HEK293 (cell line): ENCODE measurements at regions not wholly inside any gene's neighbourhood (a gene's known extent, or its start where the extent isn't known, plus 50 kb on each side); places are given as distances from the start of the nearest gene placed in this dataset.

ENCODE experiments used
- CTCF ChIA-PET: fragments of 350-600 bp; formaldehyde crosslinking; extraction: SDS; loops from one replicate; lab custom pipeline; 2021; ENCODE audit warnings: antibody characterized with exemption; lab: Yijun Ruan, JAX
- POLR2A ChIA-PET: fragments of 300-600 bp; formaldehyde crosslinking; extraction: SDS; loops from one replicate; lab custom pipeline; 2020; ENCODE audit warnings: antibody characterized with exemption, inconsistent platforms; lab: Yijun Ruan, JAX
- H3K27ac ChIP-seq: fragments of 200-500 bp; sonication (Bioruptor generic); 2 replicates; pipeline ENCODE4 v1.5.1; 2014; ENCODE audit warnings: low read depth, low read length, control low read depth, inconsistent platforms; ENCODE audit errors: extremely low read depth
- H3K36me3 ChIP-seq, 2 experiments: fragments of 200-500 bp in 1 of 2; sonication (Bioruptor generic) in 1 of 2; 1 replicate in 1 of 2; 2 replicates in 1 of 2; pipeline ENCODE4 v1.5.1; 2014 to 2017; ENCODE audit warnings: inconsistent platforms in 2 of 2, low read length in 2 of 2; ENCODE audit not compliant: control insufficient read depth in 2 of 2, insufficient read depth in 1 of 2
- H3K4me1 ChIP-seq: fragments of 200-500 bp; sonication (Bioruptor generic); 2 replicates; pipeline ENCODE4 v1.5.1; 2014; ENCODE audit warnings: mild to moderate bottlenecking, low read length, inconsistent platforms; ENCODE audit not compliant: control insufficient read depth, insufficient read depth
- H3K4me3 ChIP-seq: 2 replicates; pipeline ENCODE4 v1.5.1; 2011; ENCODE audit warnings: low read depth, mild to moderate bottlenecking, control low read depth, low read length, moderate library complexity
- H3K9me3 ChIP-seq: fragments of 200-500 bp; sonication (Bioruptor generic); 2 replicates; pipeline ENCODE4 v1.5.1; 2014; ENCODE audit warnings: low read depth, low read length, inconsistent platforms; ENCODE audit not compliant: control insufficient read depth, insufficient read depth
- EGR2 ChIP-seq: fragments of 450-650 bp; formaldehyde crosslinking; IDR thresholded peaks from 2 replicates; pipeline ENCODE4 v1.5.1; 2016; ENCODE audit warnings: low read depth, missing biosample characterization, missing genetic modification characterization
- INSM2 ChIP-seq: fragments of 450-650 bp; formaldehyde crosslinking; IDR thresholded peaks from 2 replicates; pipeline ENCODE4 v1.5.1; 2016; ENCODE audit warnings: missing biosample characterization, missing genetic modification characterization
- PRDM10 ChIP-seq: fragments of 450-650 bp; formaldehyde crosslinking; IDR thresholded peaks from 2 replicates; pipeline ENCODE4 v1.5.1; 2016; ENCODE audit warnings: missing biosample characterization, missing genetic modification characterization
- PRDM2 ChIP-seq: fragments of 450-650 bp; formaldehyde crosslinking; IDR thresholded peaks from 2 replicates; pipeline ENCODE4 v1.5.1; 2016; ENCODE audit warnings: missing biosample characterization, missing genetic modification characterization, borderline replicate concordance
- WT1 ChIP-seq: fragments of 450-650 bp; formaldehyde crosslinking; IDR thresholded peaks from 2 replicates; pipeline ENCODE4 v1.5.1; 2016; ENCODE audit warnings: missing biosample characterization, missing genetic modification characterization
- ZBTB17 ChIP-seq: fragments of 450-650 bp; formaldehyde crosslinking; IDR thresholded peaks from 2 replicates; pipeline ENCODE4 v1.5.1; 2016; ENCODE audit warnings: missing biosample characterization, missing genetic modification characterization
- ZBTB20 ChIP-seq: fragments of 450-650 bp; formaldehyde crosslinking; IDR thresholded peaks from 2 replicates; pipeline ENCODE4 v1.5.1; 2016; ENCODE audit warnings: missing biosample characterization, missing genetic modification characterization
- ZNF10 ChIP-seq: fragments of 450-650 bp; formaldehyde crosslinking; IDR thresholded peaks from 2 replicates; pipeline ENCODE4 v1.5.1; 2017; ENCODE audit warnings: missing biosample characterization, missing genetic modification characterization
- ZNF174 ChIP-seq: fragments of 450-650 bp; formaldehyde crosslinking; IDR thresholded peaks from 2 replicates; pipeline ENCODE4 v1.5.0; 2017; ENCODE audit warnings: missing biosample characterization, mild to moderate bottlenecking, missing genetic modification characterization
- ZNF19 ChIP-seq: fragments of 450-650 bp; formaldehyde crosslinking; IDR thresholded peaks from 2 replicates; pipeline ENCODE4; 2016; ENCODE audit warnings: missing biosample characterization, missing genetic modification characterization, low read depth
- ZNF266 ChIP-seq: fragments of 450-650 bp; formaldehyde crosslinking; IDR thresholded peaks from 2 replicates; pipeline ENCODE4 v1.5.1; 2016; ENCODE audit warnings: missing biosample characterization, missing genetic modification characterization, low read depth
- ZNF311 ChIP-seq: fragments of 450-650 bp; formaldehyde crosslinking; IDR thresholded peaks from 2 replicates; pipeline ENCODE4 v1.5.1; 2017; ENCODE audit warnings: missing biosample characterization, missing genetic modification characterization, borderline replicate concordance
- ZNF341 ChIP-seq: fragments of 450-650 bp; formaldehyde crosslinking; IDR thresholded peaks from 2 replicates; pipeline ENCODE4; 2016; ENCODE audit warnings: low read depth, missing biosample characterization, missing genetic modification characterization
- ZNF350 ChIP-seq: fragments of 450-650 bp; formaldehyde crosslinking; IDR thresholded peaks from 2 replicates; pipeline ENCODE4 v1.5.0; 2017; ENCODE audit warnings: missing biosample characterization, mild to moderate bottlenecking, missing genetic modification characterization
- ZNF394 ChIP-seq: fragments of 450-650 bp; formaldehyde crosslinking; IDR thresholded peaks from 2 replicates; pipeline ENCODE4 v1.5.1; 2016; ENCODE audit warnings: missing biosample characterization, missing genetic modification characterization, mild to moderate bottlenecking, moderate library complexity, borderline replicate concordance
- ZNF398 ChIP-seq: fragments of 450-650 bp; formaldehyde crosslinking; IDR thresholded peaks from 2 replicates; pipeline ENCODE4 v1.5.1; 2017; ENCODE audit warnings: missing biosample characterization, missing genetic modification characterization
- ZNF513 ChIP-seq: fragments of 450-650 bp; IDR thresholded peaks from 2 replicates; pipeline ENCODE4 v1.5.1; 2018; ENCODE audit warnings: missing biosample characterization, missing genetic modification characterization
- ZNF548 ChIP-seq: fragments of 450-650 bp; formaldehyde crosslinking; IDR thresholded peaks from 2 replicates; pipeline ENCODE4 v1.5.1; 2016; ENCODE audit warnings: missing biosample characterization, missing genetic modification characterization
- ZNF600 ChIP-seq: fragments of 450-650 bp; formaldehyde crosslinking; IDR thresholded peaks from 2 replicates; pipeline ENCODE4 v1.5.1; 2016; ENCODE audit warnings: missing biosample characterization, missing genetic modification characterization
- ZNF626 ChIP-seq: fragments of 450-650 bp; sonication (Bioruptor Pico); formaldehyde crosslinking; IDR thresholded peaks from 2 replicates; pipeline ENCODE4 v1.5.1; 2018; ENCODE audit warnings: missing biosample characterization, missing genetic modification characterization, inconsistent platforms
- ZNF654 ChIP-seq: fragments of 450-650 bp; formaldehyde crosslinking; IDR thresholded peaks from 2 replicates; pipeline ENCODE4 v1.5.1; 2016; ENCODE audit warnings: low read depth, missing biosample characterization, missing genetic modification characterization

- TF ChIP-seq ZBTB20 (tag by site-specific recombination) = no peak
- TF ChIP-seq ZNF394 (tag by site-specific recombination) = no peak
- TF ChIP-seq ZNF654 (tag by site-specific recombination) = peak; percentile 75
- TF ChIP-seq ZNF266 (tag by site-specific recombination) = no peak
- TF ChIP-seq EGR2 (tag by site-specific recombination) = no peak
- TF ChIP-seq ZNF626 (tag by site-specific recombination) = no peak
- no peak for TF ChIP-seq ZNF341 (tag by site-specific recombination)
- TF ChIP-seq ZNF398 = no peak
- H3K36me3 ChIP-seq = no peaks in the 10 kb centered on the region
- H3K27ac ChIP-seq = no peak overlapping the region
- no peaks in the 10 kb centered on the region for H3K9me3 ChIP-seq
- H3K4me3 ChIP-seq = no peak overlapping the region
- ChIA-PET POLR2A (no interaction called here), CTCF (interaction anchor here (0.6 to 2.5 kb wide), 22 partner anchors 10 to 793 kb away, joined by 3 to 25 read pairs (median 4); partner anchors contain the start of gene AFP)
- no peaks in the 10 kb centered on the region for H3K4me1 ChIP-seq
Measured at GRCh38 chr4:73341454-73341853, 62.6 kb upstream of the ALB start.

GRCh38 chr4:73340917-73341316 lies 63.2 kb upstream of the ALB start:
- H3K4me3 ChIP-seq = no peak overlapping the region
- no peaks in the 10 kb centered on the region for H3K9me3 ChIP-seq
- H3K4me1 ChIP-seq = no peaks in the 10 kb centered on the region
- POLR2A ChIA-PET = no interaction called here
- no peak overlapping the region for H3K27ac ChIP-seq
- H3K36me3 ChIP-seq = no peaks in the 10 kb centered on the region
- CTCF ChIA-PET = interaction anchor here (0.6 to 2.5 kb wide), 20 partner anchors 10 to 793 kb away, joined by 3 to 25 read pairs (median 4); partner anchors contain the start of gene AFP
- no peak for TF ChIP-seq WT1 (tag by site-specific recombination)
- no peak for TF ChIP-seq ZNF548
- no peak for TF ChIP-seq ZNF311 (tag by site-specific recombination)
- TF ChIP-seq ZNF350 (tag by site-specific recombination) = no peak
- no peak for TF ChIP-seq INSM2 (tag by site-specific recombination)
- no peak for TF ChIP-seq ZNF513
- no peak for TF ChIP-seq ZBTB17
- no peak for TF ChIP-seq ZNF19 (tag by site-specific recombination)
- TF ChIP-seq PRDM10 (tag by site-specific recombination) = no peak
- no peak for TF ChIP-seq ZNF10 (tag by site-specific recombination)
- no peak for TF ChIP-seq PRDM2 (tag by site-specific recombination)
- no peak for TF ChIP-seq ZNF174
- TF ChIP-seq ZNF600 (tag by site-specific recombination) = no peak
